ENCODE measurements at regions not wholly inside any gene's neighbourhood (a gene's known extent, or its start where the extent isn't known, plus 50 kb on each side); places are given as distances from the start of the nearest gene placed in this dataset.
"Not testable (repeated sequence)": the region's sequence is repeated elsewhere in the genome, so short reads cannot be mapped to it uniquely, and the experiment has no call there.

- DNase-seq (ENCODE audit: low spot score): no peak
These were observed 220.7 kb downstream of the IRS1 start for GRCh38 chr2:226578879-226579278.

- no peak for DNase-seq (ENCODE audit: low spot score)
These were observed 221.2 kb downstream of the IRS1 start for GRCh38 chr2:226578373-226578772.

GRCh38 chr2:226575928-226576327 is 223.7 kb downstream of the IRS1 start:
- DNase-seq (ENCODE audit: low spot score): no peak

GRCh38 chr2:226573158-226573557 is 226.5 kb downstream of the IRS1 start:
- DNase-seq (ENCODE audit: low spot score): no peak

- DNase-seq (ENCODE audit: low spot score): no peak
These were observed 235.0 kb downstream of the IRS1 start for GRCh38 chr2:226564667-226565066.

- DNase-seq (ENCODE audit: low spot score): no peak
These were observed 237.7 kb downstream of the IRS1 start for GRCh38 chr2:226561962-226562361.

- no peak for DNase-seq (ENCODE audit: low spot score)
These were observed 239.3 kb downstream of the IRS1 start for GRCh38 chr2:226560325-226560724.

- DNase-seq (ENCODE audit: low spot score): no peak
These were observed 240.1 kb downstream of the IRS1 start for GRCh38 chr2:226559536-226559935.

GRCh38 chr2:226558418-226558817 is 241.2 kb downstream of the IRS1 start:
- no peak for DNase-seq (ENCODE audit: low spot score)

- no peak for DNase-seq (ENCODE audit: low spot score)
These were observed 243.6 kb downstream of the IRS1 start for GRCh38 chr2:226556050-226556449.

- no peak for DNase-seq (ENCODE audit: low spot score)
These were observed 244.9 kb downstream of the IRS1 start for GRCh38 chr2:226554701-226555100.

- no peak for DNase-seq (ENCODE audit: low spot score)
These were observed 246.3 kb downstream of the IRS1 start for GRCh38 chr2:226553333-226553732.

- DNase-seq (ENCODE audit: low spot score): no peak
These were observed 246.9 kb downstream of the IRS1 start for GRCh38 chr2:226552571-226553285.

- DNase-seq (ENCODE audit: low spot score): no peak
These were observed 247.9 kb downstream of the IRS1 start for GRCh38 chr2:226551522-226552250.

- DNase-seq (ENCODE audit: low spot score): no peak
These were observed 248.8 kb downstream of the IRS1 start for GRCh38 chr2:226550801-226551200.

- no peak for DNase-seq (ENCODE audit: low spot score)
These were observed 250.9 kb downstream of the IRS1 start for GRCh38 chr2:226548732-226549131.

- DNase-seq (ENCODE audit: low spot score): no peak
These were observed 254.9 kb downstream of the IRS1 start for GRCh38 chr2:226544596-226545210.

GRCh38 chr2:226540204-226540994 is 259.2 kb downstream of the IRS1 start:
- no peak for DNase-seq (ENCODE audit: low spot score)

- DNase-seq (ENCODE audit: low spot score): no peak
These were observed 263.2 kb downstream of the IRS1 start for GRCh38 chr2:226536410-226536809.

GRCh38 chr2:226532976-226533375 is 266.6 kb downstream of the IRS1 start:
- not testable (repeated sequence) for DNase-seq (ENCODE audit: low spot score)

GRCh38 chr2:226531061-226531810 is 268.4 kb downstream of the IRS1 start:
- no peak for DNase-seq (ENCODE audit: low spot score)

Measured in ureter (tissue), 1 donor.